ENCODE measurements at regions not wholly inside any gene's neighbourhood (a gene's known extent, or its start where the extent isn't known, plus 50 kb on each side); places are given as distances from the start of the nearest gene placed in this dataset.

DNA sequence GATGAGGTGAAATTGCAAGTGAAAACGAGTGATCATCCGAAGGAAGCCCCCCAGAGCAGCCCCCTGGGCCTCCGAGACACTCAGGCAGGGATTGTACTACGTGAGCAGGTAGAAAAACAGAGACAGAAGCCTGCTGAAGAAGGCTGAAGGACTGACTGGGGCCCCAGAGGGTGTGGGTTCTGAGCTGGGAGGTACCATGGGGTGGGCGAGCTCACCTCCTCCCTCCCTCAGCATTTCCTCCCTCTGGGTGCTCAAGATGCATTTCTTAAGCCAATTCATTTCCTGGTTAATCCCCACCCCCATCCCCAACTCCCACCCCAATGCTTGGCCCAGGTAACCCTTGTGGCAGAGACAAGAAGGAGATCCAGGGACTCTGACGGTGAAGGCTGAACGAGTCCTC, 108.7 kb downstream of the BDH1 start:
- Histone ChIP-seq H3K27ac (ENCODE audit: low read depth in 2 of 2, low read length in 1 of 2) (no peak overlapping the region), H3K4me3 (ENCODE audit: low read depth in 1 of 2, low read length in 2 of 2) (no peak overlapping the region), H3K36me3 (ENCODE audit: control insufficient read depth in 2 of 2, insufficient read depth in 2 of 2, low read length in 1 of 2) (no peaks in the 10 kb centered on the region), H3K4me1 (ENCODE audit: control insufficient read depth in 2 of 2, insufficient read depth in 2 of 2, low read length in 1 of 2) (no peaks in the 10 kb centered on the region), H3K9me3 (ENCODE audit: control insufficient read depth in 2 of 2, insufficient read depth in 1 of 2, low read depth in 1 of 2, low read length in 1 of 2) (no peaks in the 10 kb centered on the region), H3K27me3 (ENCODE audit: control insufficient read depth in 1 of 2, insufficient read depth in 2 of 2, low read length in 2 of 2) (no peaks in the 10 kb centered on the region)
- 89 to 92% methylated on average over 7 of the region's 7 CpGs for WGBS, 2 donors

- no peaks in the 10 kb centered on the region for H3K27me3 ChIP-seq (ENCODE audit: control insufficient read depth in 1 of 2, insufficient read depth in 2 of 2, low read length in 2 of 2)
- no peaks in the 10 kb centered on the region for H3K4me1 ChIP-seq (ENCODE audit: control insufficient read depth in 2 of 2, insufficient read depth in 2 of 2, low read length in 1 of 2)
- no peak overlapping the region for H3K27ac ChIP-seq (ENCODE audit: low read depth in 2 of 2, low read length in 1 of 2)
- H3K9me3 ChIP-seq (ENCODE audit: control insufficient read depth in 2 of 2, insufficient read depth in 1 of 2, low read depth in 1 of 2, low read length in 1 of 2), result no peaks in the 10 kb centered on the region
- no peak overlapping the region for H3K4me3 ChIP-seq (ENCODE audit: low read depth in 1 of 2, low read length in 2 of 2)
- no peaks in the 10 kb centered on the region for H3K36me3 ChIP-seq (ENCODE audit: control insufficient read depth in 2 of 2, insufficient read depth in 2 of 2, low read length in 1 of 2)
- WGBS, 2 donors, result 88 to 94% methylated on average over 9 of the region's 9 CpGs
These were observed 109.1 kb downstream of the BDH1 start for GRCh38 chr3:197446700-197447056.

DNA sequence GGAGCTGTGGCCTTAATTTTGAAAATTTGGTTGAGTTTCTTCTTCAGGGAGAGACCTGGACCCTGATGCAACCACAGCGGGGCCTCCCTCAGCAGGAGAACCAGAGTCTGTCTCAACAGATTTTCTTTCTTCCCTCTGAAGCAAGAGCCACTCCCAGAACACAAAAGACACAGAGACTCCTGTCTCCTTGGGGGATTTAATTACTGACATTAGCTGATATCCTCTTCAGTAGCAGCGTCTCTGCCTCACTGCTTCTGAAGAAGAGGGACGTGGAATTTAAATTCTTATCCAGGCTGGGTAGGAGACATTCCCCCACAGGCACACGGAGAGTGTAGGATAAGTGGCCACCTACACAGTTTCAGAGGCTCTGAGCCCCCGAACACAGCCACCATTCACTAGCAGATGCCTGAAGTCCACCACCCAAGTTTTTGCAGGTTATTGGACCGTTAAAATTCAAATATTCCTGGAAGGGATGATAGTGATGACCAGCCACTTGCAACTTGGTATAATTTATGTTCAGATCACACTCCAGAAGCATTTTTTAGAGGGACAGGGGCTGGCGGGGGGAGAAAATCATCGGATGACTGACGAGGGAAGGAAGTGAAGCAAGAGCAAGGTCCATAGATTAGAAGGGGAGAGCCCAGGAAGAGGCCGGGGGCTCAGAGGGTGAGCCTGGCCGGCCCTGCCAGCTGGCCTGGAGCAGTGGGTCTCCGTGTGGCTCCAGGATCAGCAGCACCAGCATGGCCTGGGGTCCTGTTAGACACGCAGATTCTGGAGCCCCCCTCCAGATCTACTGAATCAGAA, 109.7 kb downstream of the BDH1 start:
- no peaks in the 10 kb centered on the region for H3K36me3 ChIP-seq (ENCODE audit: control insufficient read depth in 2 of 2, insufficient read depth in 2 of 2, low read length in 1 of 2)
- no peaks in the 10 kb centered on the region for H3K9me3 ChIP-seq (ENCODE audit: control insufficient read depth in 2 of 2, insufficient read depth in 1 of 2, low read depth in 1 of 2, low read length in 1 of 2)
- H3K4me3 ChIP-seq (ENCODE audit: low read depth in 1 of 2, low read length in 2 of 2), result no peak overlapping the region
- H3K27ac ChIP-seq (ENCODE audit: low read depth in 2 of 2, low read length in 1 of 2), result no peak overlapping the region
- WGBS, 2 donors, result 82 to 86% methylated on average over 13 of the region's 13 CpGs
- H3K27me3 ChIP-seq (ENCODE audit: control insufficient read depth in 1 of 2, insufficient read depth in 2 of 2, low read length in 2 of 2), result no peaks in the 10 kb centered on the region
- no peaks in the 10 kb centered on the region for H3K4me1 ChIP-seq (ENCODE audit: control insufficient read depth in 2 of 2, insufficient read depth in 2 of 2, low read length in 1 of 2)

GRCh38 chr3:197444793-197445379, 110.9 kb downstream of the BDH1 start:
- H3K9me3 ChIP-seq (ENCODE audit: control insufficient read depth in 2 of 2, insufficient read depth in 1 of 2, low read depth in 1 of 2, low read length in 1 of 2), result no peaks in the 10 kb centered on the region
- no peaks in the 10 kb centered on the region for H3K4me1 ChIP-seq (ENCODE audit: control insufficient read depth in 2 of 2, insufficient read depth in 2 of 2, low read length in 1 of 2)
- WGBS, 2 donors, result 91 to 92% methylated on average over 14 of the region's 14 CpGs
- no peaks in the 10 kb centered on the region for H3K36me3 ChIP-seq (ENCODE audit: control insufficient read depth in 2 of 2, insufficient read depth in 2 of 2, low read length in 1 of 2)
- no peak overlapping the region for H3K4me3 ChIP-seq (ENCODE audit: low read depth in 1 of 2, low read length in 2 of 2)
- H3K27ac ChIP-seq (ENCODE audit: low read depth in 2 of 2, low read length in 1 of 2), result no peak overlapping the region
- H3K27me3 ChIP-seq (ENCODE audit: control insufficient read depth in 1 of 2, insufficient read depth in 2 of 2, low read length in 2 of 2), result no peaks in the 10 kb centered on the region

DNA sequence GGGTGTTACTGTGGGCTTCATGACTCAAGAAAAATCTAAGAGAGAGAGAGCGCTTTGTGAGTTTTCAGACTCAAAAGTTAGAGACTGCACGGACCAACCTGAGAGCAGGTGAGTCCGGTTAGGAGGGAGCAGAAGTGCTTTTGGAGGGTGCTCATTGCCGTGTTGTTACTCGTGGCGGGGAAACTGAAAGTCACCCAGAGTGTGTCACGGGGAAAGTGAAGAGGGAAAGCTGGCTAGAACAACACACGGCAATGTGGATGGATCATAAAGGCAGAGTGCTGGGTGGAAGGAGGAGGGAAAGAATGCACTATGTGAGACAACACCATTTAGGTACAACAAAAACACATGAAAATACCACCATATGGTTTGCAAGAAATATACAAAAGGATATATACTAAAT, 112.3 kb downstream of the BDH1 start:
- Histone ChIP-seq H3K27me3 (ENCODE audit: control insufficient read depth in 1 of 2, insufficient read depth in 2 of 2, low read length in 2 of 2) (no peaks in the 10 kb centered on the region), H3K36me3 (ENCODE audit: control insufficient read depth in 2 of 2, insufficient read depth in 2 of 2, low read length in 1 of 2) (no peaks in the 10 kb centered on the region), H3K4me3 (ENCODE audit: low read depth in 1 of 2, low read length in 2 of 2) (no peak overlapping the region), H3K9me3 (ENCODE audit: control insufficient read depth in 2 of 2, insufficient read depth in 1 of 2, low read depth in 1 of 2, low read length in 1 of 2) (no peaks in the 10 kb centered on the region), H3K27ac (ENCODE audit: low read depth in 2 of 2, low read length in 1 of 2) (no peak overlapping the region), H3K4me1 (ENCODE audit: control insufficient read depth in 2 of 2, insufficient read depth in 2 of 2, low read length in 1 of 2) (no peaks in the 10 kb centered on the region)
- 90 to 96% methylated on average over 8 of the region's 8 CpGs for WGBS, 2 donors

DNA sequence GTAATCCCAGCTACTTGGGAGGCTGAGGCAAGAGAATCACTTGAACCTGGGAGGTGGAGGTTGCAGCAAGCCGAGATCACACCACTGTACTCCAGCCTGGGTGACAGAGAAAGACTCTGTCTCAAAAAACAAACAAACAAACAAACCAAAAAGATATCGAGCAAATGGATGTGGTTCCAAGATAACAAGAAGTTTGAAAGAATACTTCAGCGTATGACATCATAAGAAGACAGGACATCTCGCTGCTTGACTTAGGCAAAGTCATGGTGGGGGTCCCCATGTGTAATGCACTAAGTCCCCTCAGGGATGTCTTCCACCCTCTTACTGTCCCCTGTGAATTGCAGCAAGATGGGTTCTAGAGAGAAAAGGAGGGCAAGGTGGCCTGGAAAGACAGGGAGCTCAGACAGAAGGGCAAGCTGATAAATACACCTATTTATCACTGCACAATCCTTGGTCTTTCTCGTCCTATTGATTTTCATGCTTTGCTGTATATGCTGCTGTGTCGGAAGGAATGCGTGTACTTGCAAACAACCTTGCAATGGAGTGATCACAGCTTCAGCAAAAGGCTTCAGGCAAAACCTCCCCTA, 115.0 kb downstream of the BDH1 start:
- Histone ChIP-seq H3K4me3 (ENCODE audit: low read depth in 1 of 2, low read length in 2 of 2) (no peak overlapping the region), H3K27me3 (ENCODE audit: control insufficient read depth in 1 of 2, insufficient read depth in 2 of 2, low read length in 2 of 2) (no peaks in the 10 kb centered on the region), H3K36me3 (ENCODE audit: control insufficient read depth in 2 of 2, insufficient read depth in 2 of 2, low read length in 1 of 2) (no peaks in the 10 kb centered on the region), H3K27ac (ENCODE audit: low read depth in 2 of 2, low read length in 1 of 2) (no peak overlapping the region), H3K9me3 (ENCODE audit: control insufficient read depth in 2 of 2, insufficient read depth in 1 of 2, low read depth in 1 of 2, low read length in 1 of 2) (no peaks in the 10 kb centered on the region), H3K4me1 (ENCODE audit: control insufficient read depth in 2 of 2, insufficient read depth in 2 of 2, low read length in 1 of 2) (no peaks in the 10 kb centered on the region)
- WGBS, 2 donors, result 85 to 93% methylated on average over 7 of the region's 7 CpGs

GRCh38 chr3:197438906-197439305, 116.9 kb downstream of the BDH1 start:
- WGBS, 2 donors, result 91 to 95% methylated on average over 3 of the region's 3 CpGs
- Histone ChIP-seq H3K9me3 (ENCODE audit: control insufficient read depth in 2 of 2, insufficient read depth in 1 of 2, low read depth in 1 of 2, low read length in 1 of 2) (no peaks in the 10 kb centered on the region), H3K27me3 (ENCODE audit: control insufficient read depth in 1 of 2, insufficient read depth in 2 of 2, low read length in 2 of 2) (no peaks in the 10 kb centered on the region), H3K36me3 (ENCODE audit: control insufficient read depth in 2 of 2, insufficient read depth in 2 of 2, low read length in 1 of 2) (no peaks in the 10 kb centered on the region), H3K27ac (ENCODE audit: low read depth in 2 of 2, low read length in 1 of 2) (no peak overlapping the region), H3K4me1 (ENCODE audit: control insufficient read depth in 2 of 2, insufficient read depth in 2 of 2, low read length in 1 of 2) (no peaks in the 10 kb centered on the region), H3K4me3 (ENCODE audit: low read depth in 1 of 2, low read length in 2 of 2) (no peak overlapping the region)

DNA sequence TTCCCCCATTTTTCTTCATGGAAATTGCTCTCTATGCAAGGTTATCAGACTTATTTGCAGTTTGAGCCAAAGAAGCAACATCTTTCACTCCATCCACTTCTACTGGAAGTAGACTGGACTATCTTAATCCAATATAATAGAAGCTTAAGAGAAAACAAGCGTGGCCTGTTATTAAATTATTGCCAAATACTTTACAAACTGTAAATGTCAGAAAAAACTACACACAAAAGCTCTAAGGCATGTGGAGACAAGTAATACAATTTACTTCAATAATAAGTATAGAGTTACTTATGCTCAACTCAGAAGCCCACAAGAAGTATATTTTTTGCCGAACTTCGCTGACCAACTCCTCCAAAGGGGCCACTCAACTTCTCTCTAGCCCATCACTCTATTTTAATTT, 120.3 kb downstream of the BDH1 start:
- Histone ChIP-seq H3K4me1 (ENCODE audit: control insufficient read depth in 2 of 2, insufficient read depth in 2 of 2, low read length in 1 of 2) (no peaks in the 10 kb centered on the region), H3K27ac (ENCODE audit: low read depth in 2 of 2, low read length in 1 of 2) (no peak overlapping the region), H3K9me3 (ENCODE audit: control insufficient read depth in 2 of 2, insufficient read depth in 1 of 2, low read depth in 1 of 2, low read length in 1 of 2) (no peaks in the 10 kb centered on the region), H3K27me3 (ENCODE audit: control insufficient read depth in 1 of 2, insufficient read depth in 2 of 2, low read length in 2 of 2) (no peaks in the 10 kb centered on the region), H3K36me3 (ENCODE audit: control insufficient read depth in 2 of 2, insufficient read depth in 2 of 2, low read length in 1 of 2) (no peaks in the 10 kb centered on the region), H3K4me3 (ENCODE audit: low read depth in 1 of 2, low read length in 2 of 2) (no peak overlapping the region)
- WGBS, 2 donors, result 53 to 73% methylated on average over 3 of the region's 3 CpGs

DNA sequence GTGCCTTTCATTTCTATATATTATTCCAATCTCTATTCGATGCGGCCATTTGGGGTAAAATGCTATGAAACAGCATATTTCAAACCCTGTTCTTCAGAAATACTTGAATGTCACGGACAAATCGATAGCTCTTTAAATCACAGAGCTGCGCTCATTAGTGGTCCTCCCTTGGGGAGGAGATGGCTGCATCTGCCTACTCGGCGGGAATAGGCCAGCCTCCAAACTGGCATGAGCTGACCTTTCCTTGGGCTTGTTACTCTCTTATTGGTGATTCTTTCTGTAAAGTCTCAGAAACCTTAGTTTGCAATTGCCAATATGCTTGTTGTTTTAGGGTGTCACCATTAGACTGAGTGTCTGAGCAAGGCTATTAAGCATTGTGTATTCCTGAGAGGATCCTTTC, 120.9 kb downstream of the BDH1 start:
- Histone ChIP-seq H3K4me3 (ENCODE audit: low read depth in 1 of 2, low read length in 2 of 2) (no peak overlapping the region), H3K27me3 (ENCODE audit: control insufficient read depth in 1 of 2, insufficient read depth in 2 of 2, low read length in 2 of 2) (no peaks in the 10 kb centered on the region), H3K4me1 (ENCODE audit: control insufficient read depth in 2 of 2, insufficient read depth in 2 of 2, low read length in 1 of 2) (no peaks in the 10 kb centered on the region), H3K9me3 (ENCODE audit: control insufficient read depth in 2 of 2, insufficient read depth in 1 of 2, low read depth in 1 of 2, low read length in 1 of 2) (no peaks in the 10 kb centered on the region), H3K27ac (ENCODE audit: low read depth in 2 of 2, low read length in 1 of 2) (no peak overlapping the region), H3K36me3 (ENCODE audit: control insufficient read depth in 2 of 2, insufficient read depth in 2 of 2, low read length in 1 of 2) (no peaks in the 10 kb centered on the region)
- 89 to 96% methylated on average over 7 of the region's 7 CpGs for WGBS, 2 donors

Data from esophagus (tissue), 2 donors.